GM18511 (cell line): ENCODE measurements at regions not wholly inside any gene's neighbourhood (a gene's known extent, or its start where the extent isn't known, plus 50 kb on each side); places are given as distances from the start of the nearest gene placed in this dataset.
"Not testable (repeated sequence)": the region's sequence is repeated elsewhere in the genome, so short reads cannot be mapped to it uniquely, and the experiment has no call there.

Experiments
- ATAC-seq: cut with Tn5 transposase; IDR thresholded peaks from one replicate; pipeline ENCODE4 v1.9.1; 2021; ENCODE audit warnings: mild to moderate bottlenecking, moderate library complexity; ENCODE audit not compliant: unreplicated experiment

DNA sequence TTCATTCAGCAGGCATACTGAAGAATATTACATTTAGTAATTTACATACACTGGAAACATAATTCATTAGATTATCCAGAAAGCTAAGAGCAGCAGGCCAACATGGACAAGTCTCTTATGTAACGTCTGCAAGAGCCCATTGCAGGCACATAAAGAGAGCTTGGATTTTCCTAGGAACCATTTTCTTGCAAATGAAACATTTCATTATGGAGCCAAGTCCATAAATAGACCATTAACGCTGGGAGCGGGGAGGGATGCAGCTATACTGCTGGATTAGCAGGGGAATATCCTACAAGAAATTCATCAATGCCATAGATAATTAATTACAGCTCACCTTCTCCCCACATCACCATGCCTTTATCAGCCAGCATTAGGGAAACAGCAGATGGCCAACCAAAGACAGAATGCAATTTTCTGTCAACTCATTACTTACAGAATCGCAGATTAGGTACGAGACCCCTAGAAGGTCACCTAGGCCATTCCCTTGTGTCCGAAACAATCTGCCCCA, 170.4 kb downstream of the C1D start:
- no peak for ATAC-seq

DNA sequence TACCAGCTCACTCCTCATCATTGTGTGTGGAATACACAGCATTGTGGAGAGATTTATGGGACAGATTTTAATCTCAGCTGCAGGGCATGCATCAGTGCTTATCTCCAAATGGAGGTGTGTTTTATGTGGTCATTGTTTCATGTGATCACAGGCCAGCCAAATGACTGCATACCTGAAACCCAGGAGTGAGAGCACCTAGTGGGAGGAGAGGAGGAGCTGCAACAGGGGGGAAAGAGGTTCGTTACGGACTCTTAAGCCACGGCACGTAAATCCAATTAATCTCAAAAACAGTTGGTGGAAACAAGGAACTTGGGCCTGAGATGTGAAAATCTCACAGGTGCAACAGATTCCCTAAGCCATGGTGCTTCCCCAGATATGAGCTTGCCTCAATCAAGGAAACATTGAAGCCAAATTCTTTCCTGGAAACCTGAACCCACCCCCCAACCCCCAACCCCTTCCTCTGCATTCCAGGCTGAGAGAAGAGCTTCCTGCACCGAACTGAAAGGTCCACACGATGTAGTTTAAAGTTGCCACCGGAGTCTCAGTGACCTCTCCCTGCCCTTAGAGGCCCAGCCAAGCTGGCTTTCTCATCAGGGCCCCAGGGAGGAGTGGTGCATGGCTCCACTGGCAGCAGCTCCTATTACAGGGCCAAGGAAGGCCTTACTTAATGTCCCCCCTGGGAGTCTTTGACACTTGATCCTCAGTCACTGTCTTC, 167.4 kb downstream of the C1D start:
- no peak for ATAC-seq

DNA sequence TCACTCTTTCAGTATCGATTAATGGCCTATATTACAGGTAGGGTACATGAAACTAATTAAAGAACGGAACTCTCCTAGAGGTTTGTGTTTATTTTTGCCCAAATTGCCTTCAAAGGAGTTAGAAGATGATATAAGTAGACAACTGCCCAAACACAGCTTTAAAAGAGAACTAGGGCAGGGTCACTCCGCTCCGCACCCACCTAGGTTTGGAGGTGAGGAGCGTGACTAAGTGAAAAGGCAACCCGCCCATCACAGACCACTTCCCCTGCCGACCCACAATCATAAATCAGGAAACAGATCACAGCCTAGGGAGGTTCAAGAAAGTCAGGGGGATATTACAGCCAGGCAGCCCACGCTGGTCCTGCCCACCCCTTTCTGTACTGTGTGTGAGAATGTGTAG, 166.7 kb downstream of the C1D start:
- ATAC-seq = no peak

DNA sequence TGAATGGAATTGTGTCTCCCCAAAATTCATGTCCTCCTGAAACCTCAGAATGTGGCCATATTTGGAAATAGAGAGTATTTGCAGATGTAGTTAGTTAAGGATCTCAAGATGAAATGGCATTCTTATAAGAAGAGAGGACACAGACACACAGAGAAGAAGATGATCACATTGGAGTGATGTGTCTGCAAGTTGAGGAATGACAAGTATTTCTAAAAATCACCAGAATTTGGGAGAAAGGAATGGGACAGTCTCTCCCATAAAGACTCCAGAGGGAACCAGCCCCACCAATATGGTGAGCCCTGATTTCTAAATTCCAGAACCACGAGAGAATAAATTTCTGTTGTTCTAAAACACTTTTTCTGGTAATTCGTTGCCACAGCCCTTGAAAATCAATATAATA, 166.3 kb downstream of the C1D start:
- ATAC-seq = no peak

DNA sequence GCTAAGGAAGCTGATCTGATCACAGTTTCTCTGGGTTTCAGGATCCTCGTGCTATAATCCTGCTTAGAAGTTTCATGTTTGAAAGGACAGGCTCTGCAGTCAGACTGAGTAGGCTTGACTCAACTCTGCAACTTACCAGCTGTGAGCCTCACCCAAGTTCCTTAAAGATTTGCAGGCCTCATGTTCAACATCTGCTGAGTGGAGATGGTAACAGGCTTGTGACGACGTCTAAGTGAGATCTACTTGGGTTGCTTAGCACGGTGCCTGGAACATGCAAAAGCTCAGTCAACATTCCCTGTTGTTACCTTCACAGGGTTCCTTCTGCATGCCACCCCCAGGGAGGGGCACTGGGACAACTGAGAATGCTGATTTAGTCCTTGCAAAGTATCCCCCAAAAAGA, 164.2 kb downstream of the C1D start:
- ATAC-seq = no peak

DNA sequence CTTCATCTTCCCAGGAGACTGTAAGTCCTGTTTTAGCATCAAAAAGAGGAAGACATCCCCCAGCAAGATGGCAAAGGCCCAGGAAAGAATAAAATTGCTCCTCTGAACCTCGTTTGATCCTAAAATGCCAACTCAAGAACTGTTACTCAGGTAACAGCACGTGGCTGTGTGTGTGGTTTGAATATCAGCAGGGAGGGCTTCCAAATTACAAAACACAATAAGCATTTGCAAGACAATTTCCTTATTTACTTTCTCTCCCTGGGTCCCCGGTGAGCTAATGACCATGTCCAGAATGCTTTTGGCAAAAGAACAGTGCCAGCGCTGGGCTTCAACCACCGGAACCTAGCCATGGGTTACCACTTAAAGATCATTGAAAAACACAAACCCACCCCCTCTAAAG, 163.6 kb downstream of the C1D start:
- no peak for ATAC-seq

DNA sequence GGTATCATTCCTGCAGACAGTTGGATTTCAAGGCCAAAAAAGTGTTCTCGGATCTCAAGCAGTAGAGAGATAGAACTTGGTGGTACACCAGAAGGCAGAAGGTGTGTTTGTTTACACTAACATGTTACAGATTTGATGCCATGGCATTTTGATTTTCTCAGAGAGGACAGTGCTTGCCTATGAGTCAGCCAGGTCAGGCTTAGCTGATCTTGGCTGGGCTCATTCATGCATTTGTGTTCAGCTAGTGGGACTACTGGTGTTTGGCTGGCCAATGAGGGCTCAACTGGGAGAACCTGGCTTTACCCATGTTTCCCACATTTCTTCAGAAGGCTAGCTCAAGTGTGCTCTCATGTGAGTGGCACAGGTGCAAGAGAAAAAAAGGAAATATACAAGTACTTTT, 162.0 kb downstream of the C1D start:
- no peak for ATAC-seq

DNA sequence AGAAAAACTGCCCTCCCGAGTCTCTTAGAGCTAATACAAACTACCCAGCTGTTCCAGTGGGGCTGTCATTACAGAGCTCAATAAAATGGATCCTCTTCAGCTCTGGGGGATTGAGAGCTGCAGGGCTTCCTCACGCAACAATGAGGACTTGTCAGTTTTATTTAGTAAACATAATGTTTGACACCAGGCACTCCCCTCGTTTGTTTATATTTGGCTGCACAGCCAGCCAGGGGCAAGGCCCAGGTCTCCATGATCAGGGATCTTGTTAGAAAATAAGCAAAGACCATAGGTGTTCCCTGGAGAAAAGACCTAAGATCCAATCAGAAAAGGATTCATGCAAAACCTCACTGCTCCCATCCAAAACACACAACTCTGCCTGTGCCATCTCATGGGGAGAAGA, 158.2 kb downstream of the C1D start:
- no peak for ATAC-seq

DNA sequence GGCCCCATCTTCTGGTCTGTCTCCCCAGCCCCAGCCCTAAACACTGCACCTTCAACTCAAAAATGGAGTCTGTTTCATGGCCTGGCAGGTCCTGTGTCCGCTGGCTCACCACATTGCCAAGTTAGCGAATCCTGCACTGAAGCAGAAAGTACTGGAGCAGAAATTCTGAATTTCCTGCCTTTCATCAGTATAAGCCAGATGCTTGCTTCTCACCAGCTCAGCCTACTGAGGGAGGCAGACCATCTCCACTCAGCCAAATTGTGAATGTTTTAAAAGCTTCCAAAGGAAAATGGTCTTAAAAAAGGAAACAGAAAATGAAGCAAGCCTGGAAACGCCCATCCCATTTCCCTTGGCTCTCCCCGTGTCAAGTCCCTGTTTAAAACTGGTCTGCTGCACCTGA, 157.8 kb downstream of the C1D start:
- no peak for ATAC-seq

DNA sequence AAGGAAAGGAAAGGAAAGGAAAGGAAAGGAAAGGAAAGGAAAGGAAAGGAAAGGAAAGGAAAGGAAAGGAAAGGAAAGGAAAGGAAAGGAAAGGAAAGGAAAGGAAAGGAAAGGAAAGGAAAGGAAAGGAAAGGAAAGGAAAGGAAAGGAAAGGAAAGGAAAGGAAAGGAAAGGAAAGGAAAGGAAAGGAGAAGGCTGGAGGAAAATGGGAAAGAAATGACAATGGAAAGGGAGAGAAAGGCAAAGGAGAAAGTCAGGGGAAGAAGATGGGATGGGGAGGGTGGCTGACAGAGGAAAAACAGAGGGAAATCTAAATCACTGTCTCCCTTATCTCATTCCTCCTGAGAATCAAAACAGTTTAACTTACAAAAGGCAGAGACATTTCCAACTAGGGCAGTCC, 156.3 kb downstream of the C1D start:
- ATAC-seq = not testable (repeated sequence)

DNA sequence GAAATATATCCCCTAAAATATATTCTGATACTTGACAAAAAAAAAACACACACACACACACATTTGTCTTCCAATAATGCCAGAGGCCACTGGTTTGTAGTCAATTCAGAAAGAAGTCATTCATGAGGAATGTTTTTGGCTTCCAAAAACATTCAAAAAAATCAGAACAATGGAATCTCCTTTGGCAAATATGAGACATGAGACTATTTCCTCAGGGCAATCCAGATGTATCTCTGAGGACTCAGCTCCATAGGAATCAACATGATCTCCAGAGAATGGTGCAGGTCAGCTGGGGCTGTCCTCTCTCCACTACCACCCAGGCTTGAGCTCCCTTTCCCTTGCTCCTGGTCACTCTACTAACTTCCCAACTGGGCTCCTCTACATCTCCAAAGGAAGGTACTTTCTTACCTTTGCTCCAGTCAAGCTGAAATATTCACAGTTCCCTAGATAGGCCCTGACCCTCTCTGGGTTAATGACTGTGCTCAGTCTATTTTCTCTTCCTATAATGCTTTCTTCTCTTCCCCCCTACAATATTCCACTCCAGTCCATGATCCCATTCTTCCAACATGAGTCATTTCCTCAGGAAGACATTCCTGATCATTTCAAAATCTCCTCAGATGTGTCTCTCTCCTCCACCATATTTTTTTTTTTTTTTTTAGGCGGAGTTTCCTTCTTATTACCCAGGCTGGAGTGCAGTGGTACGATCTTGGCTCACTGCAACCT, 145.3 kb downstream of the C1D start:
- no peak for ATAC-seq

DNA sequence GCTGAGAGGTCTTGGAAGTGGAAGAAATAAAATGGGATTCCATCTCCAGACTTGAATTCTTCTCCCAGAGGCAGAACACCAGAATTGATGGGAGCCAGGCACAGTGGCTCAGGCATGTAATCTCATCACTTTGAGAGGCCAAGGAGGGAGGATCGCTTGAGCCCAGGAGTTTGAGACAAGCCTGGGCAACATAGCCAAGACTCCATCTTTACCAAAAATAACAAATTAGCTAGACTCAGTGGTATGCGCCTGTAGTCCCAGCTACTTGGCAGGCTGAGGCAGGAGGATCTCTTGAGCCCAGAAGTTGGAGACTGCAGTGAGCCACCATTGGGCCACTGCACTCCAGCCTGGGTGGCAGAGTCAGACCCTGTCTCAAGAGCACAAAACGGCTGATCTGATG, 144.3 kb downstream of the C1D start:
- ATAC-seq = no peak

DNA sequence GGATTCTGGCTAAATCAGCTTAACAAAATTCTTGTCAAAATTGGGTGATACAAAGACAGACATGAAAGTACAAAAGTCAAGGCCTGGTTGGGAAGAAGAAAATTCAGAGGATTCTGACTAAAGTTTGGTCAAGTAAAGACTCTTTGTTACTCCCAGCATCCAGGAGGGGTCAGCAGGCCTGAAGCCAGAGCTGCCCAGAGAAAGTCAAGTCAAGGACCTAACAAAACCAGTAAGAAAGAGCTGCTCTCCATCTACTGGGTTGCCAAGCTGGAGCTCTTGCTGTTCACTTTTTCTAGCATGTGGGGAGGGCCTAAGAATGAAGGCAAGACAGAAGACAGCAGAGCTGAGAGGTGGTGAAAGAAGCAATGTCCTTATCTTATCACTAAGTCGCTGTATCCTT, 143.3 kb downstream of the C1D start:
- ATAC-seq = no peak

DNA sequence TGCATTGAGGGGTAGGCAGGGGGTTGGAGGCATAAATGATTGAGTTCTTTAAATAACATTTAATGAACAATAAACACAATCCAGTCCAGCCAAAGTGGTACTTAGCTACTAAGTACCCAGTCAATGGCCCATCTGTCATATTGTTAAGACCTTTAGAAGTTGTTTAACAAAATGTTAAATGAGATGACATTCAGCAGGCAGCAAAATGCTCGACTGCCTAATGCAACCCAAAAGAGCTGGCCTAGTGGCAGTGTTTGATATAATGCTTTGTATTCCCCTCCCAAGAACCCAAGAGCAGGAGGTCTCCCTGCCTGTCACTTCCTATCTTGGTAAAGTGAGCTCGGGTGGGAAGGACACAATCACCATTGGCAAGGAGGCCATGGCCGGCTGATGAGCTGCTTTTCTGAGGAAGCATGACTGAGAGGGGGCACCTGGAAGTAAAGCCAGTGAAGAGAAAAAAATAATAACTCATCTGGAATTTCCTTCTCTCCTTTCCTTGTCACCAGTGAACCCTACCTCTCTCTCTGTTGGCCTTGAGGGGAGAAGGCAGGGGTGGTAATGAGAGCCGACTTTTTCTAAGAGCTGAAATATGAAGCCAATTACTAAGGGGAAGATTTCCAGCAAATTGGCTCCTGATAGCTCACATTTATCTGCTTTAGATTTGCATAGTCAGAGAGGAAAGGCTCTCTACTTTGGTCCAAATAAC, 140.6 kb downstream of the C1D start:
- no peak for ATAC-seq

DNA sequence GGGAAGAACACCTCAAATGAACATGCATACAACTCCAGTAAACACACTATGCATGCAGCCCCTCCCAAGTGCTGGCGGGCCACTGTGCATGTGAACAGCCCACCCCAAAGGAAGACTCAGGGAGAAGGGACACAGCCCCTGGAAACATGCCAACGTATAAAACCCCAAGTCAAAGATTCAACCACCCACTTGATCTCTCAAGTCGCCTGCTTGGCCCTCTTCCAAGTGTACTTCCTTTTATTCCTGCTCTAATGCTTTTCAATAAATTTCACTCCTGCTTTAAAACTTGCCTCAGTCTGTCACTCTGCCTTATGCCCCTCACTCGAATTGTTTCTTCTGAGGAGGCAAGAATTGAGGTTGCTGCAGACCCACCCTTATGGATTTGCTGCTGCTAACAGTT, 139.1 kb downstream of the C1D start:
- no peak for ATAC-seq

DNA sequence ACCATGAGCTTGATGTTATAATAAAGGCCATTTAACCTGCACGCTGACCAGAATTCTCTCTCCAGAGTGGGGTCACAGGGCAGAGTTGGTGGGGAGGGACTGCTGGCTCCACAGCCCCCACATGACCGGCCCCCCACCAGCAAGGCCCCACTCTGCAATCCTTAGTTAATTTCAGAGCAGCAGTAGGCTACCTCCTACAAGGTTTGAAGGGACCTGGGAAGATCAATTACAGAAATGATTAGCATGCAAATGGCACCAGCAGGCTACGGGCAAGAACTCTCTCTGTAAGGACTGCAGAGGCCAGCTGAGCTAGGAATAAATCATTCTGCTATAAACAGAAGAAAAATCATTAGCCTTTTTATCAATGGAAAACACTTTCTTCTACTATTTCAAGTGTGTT, 135.3 kb downstream of the C1D start:
- no peak for ATAC-seq

DNA sequence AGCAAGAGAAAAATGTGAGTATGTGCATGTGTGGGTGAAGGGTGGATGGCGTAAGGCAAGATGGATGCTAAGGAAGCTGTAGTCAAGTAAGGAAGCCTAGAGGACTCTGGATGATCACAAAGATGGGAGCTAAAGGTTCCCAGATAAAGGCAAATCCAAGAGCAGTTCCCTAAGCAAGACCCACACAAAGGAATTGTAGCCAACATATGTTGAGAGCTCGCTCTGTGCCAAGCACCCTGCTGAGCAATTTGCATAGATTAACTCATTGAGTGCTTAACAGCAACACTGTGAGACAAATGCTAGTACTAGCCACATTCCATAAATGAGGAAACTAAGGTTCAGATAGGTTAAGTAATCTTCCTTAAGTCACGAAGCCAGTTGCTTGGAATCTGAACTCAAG, 132.6 kb downstream of the C1D start:
- no peak for ATAC-seq

DNA sequence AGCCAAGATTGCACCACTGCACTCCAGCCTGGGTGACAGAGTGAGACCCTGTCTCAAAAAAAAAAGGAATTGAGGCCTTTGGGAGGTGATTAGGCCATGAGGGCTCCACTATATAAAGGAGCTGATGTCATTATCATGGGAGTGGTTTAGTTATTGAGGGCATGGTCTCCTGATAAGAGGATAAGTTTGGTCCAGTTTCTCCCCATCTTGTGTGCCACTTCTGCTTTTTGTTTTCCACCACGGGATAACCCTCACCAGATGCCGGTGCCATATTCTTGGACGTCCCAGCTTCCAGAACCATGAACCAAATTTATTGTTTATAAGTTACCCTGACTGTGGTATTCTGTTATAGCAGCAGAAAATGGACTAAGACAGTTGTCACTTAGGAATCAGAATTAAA, 125.8 kb downstream of the C1D start:
- no peak for ATAC-seq

DNA sequence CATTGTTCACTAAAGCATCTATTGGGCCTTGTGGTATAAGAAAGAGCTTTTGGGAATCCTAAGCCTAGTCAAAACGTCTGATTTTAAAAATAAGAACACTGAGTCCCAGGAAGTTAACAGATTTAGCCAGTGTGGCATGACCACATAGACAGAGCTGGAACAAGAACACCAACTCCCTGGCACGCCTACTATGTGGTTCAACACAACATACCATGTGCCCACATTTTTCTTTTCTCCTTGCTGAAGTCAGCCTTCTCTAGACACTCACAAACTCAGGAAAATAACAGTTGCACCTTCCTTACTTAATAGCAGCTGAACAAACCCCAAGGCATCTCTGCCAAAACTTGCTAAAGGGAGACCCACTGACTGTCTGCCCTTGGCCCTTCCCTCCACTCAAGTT, 124.8 kb downstream of the C1D start:
- no peak for ATAC-seq

DNA sequence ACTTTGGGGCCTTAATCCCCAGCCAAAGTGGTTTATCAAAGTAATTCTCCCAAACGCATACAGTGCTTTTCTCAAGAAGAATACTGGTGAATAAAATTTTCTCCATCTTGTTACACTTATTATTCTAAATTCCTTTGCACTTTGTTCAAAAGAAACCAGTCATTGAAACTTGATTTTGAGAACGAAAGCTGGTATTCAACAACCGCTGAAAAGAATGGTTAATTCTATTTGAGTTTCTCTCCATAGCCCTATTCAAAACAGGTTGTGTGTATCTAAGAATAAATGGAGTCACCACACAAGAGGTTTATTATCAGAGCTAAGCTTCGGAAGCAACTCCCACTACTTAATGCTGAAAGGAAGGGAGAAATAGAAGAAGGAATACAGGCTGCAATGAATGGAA, 117.7 kb downstream of the C1D start:
- ATAC-seq = no peak

DNA sequence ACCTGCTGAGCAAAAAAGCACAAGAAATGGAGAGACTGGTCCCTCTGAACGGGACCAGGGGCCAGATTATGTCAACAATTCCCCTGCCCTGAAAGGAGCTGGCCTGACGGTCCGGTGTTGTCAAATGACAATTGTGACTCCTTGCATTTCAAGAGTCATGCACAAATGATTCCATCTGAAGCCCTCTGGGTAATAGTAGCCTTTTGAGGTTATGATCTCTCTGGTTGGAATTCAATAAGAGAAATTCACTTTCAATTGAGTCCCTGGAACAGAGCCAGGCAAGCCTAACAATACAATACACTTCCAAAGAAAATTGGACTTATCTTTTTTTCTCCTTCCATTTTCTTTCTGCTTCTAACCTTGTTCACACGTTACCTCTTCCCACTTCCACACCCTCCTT, 116.9 kb downstream of the C1D start:
- ATAC-seq = no peak

DNA sequence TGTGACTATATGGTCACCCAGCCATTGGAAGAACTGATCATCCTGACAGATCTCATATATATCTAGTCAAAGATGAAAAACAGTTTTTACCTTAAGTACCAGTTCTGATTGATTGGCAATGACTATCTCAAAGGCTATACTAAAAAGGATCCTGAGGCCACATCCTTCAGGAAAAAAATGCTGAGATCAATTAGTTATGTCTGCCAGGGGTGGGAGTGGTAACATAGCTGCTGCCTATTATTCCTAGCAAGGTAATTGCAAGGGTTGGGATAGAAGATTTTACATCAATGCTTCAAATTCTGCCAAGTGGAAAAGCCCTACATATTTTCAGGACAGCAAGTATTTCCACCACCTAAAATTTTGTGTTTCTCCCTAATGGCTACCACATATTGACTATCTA, 114.7 kb downstream of the C1D start:
- ATAC-seq = no peak
